ENCODE measurements at regions not wholly inside any gene's neighbourhood (a gene's known extent, or its start where the extent isn't known, plus 50 kb on each side); places are given as distances from the start of the nearest gene placed in this dataset.

DNA sequence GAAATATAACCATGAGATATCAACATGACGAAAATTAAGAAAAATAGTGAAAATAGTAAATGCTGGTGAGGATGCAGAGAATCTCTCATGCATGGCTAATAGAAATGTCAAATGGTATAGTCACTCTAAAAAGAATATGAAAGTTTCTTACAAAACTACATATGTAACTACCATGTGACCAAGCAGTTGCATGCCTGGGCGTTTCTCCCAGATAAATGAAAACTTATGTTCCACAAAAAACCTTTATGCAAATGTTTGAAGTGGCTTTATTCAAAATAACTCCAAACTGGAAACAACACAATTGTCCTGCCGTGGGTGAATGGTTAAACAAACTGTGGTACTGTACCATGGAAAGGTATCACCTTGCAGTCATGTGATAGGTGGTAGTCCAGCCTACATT, 112.4 kb downstream of the HDGFL1 start:
- intact Hi-C loops (cut with DNase I), result no loop called here
- H3K36me3 ChIP-seq (ENCODE audit: control insufficient read depth in 1 of 2, insufficient read depth in 2 of 2, low read length in 1 of 2), result no peaks in the 10 kb centered on the region
- WGBS, 2 donors, result 87 to 88% methylated on average over 3 of the region's 3 CpGs
- ATAC-seq (ENCODE audit: low FRiP score), result no peak
- H3K9me3 ChIP-seq (ENCODE audit: control insufficient read depth, low read length), result no peaks in the 10 kb centered on the region
- DNase-seq, result no peak
- H3K27me3 ChIP-seq (ENCODE audit: control insufficient read depth in 1 of 2, insufficient read depth in 2 of 2, low read length in 1 of 2), result no peaks in the 10 kb centered on the region
- no peak overlapping the region for H3K27ac ChIP-seq (ENCODE audit: low read depth in 1 of 2, low read length in 2 of 2)
- no peaks in the 10 kb centered on the region for H3K4me1 ChIP-seq (ENCODE audit: control insufficient read depth in 1 of 2, insufficient read depth in 2 of 2, low read length in 2 of 2)
- no peak overlapping the region for H3K4me3 ChIP-seq (ENCODE audit: low read length in 2 of 2)

DNA sequence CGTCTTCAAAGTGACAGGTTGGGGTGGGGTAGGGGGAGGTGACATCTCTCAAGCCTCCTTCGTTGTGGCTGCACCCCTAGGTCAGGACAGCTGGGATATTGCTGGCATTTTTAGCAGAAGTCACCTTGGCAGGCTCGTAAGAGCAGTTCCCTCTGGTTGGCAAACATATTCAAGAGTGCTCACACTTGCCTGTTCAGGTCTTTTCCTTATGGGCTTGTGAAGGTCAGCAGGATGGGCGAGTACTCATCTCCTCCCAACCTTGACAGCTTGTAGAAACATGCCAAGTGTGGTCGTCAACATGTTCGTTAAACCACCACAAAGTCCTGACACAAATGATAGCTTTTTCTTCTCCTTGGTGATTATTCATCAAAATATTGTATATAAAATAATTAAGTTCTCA, 113.6 kb downstream of the HDGFL1 start:
- H3K4me3 ChIP-seq (ENCODE audit: low read length in 2 of 2), result no peak overlapping the region
- no peak for ATAC-seq (ENCODE audit: low FRiP score)
- no peaks in the 10 kb centered on the region for H3K27me3 ChIP-seq (ENCODE audit: control insufficient read depth in 1 of 2, insufficient read depth in 2 of 2, low read length in 1 of 2)
- WGBS, 2 donors, result 79% methylated on average over 6 of the region's 6 CpGs
- H3K4me1 ChIP-seq (ENCODE audit: control insufficient read depth in 1 of 2, insufficient read depth in 2 of 2, low read length in 2 of 2), result no peaks in the 10 kb centered on the region
- intact Hi-C loops (cut with DNase I), result no loop called here
- no peaks in the 10 kb centered on the region for H3K9me3 ChIP-seq (ENCODE audit: control insufficient read depth, low read length)
- no peak overlapping the region for H3K27ac ChIP-seq (ENCODE audit: low read depth in 1 of 2, low read length in 2 of 2)
- no peak for DNase-seq
- H3K36me3 ChIP-seq (ENCODE audit: control insufficient read depth in 1 of 2, insufficient read depth in 2 of 2, low read length in 1 of 2), result no peaks in the 10 kb centered on the region

GRCh38 chr6:22690446-22690845, 121.1 kb downstream of the HDGFL1 start:
- WGBS, 2 donors, result 91% methylated on average over 2 of the region's 2 CpGs
- Histone ChIP-seq H3K27me3 (ENCODE audit: control insufficient read depth in 1 of 2, insufficient read depth in 2 of 2, low read length in 1 of 2) (no peaks in the 10 kb centered on the region), H3K27ac (ENCODE audit: low read depth in 1 of 2, low read length in 2 of 2) (no peak overlapping the region), H3K36me3 (ENCODE audit: control insufficient read depth in 1 of 2, insufficient read depth in 2 of 2, low read length in 1 of 2) (no peaks in the 10 kb centered on the region), H3K4me1 (ENCODE audit: control insufficient read depth in 1 of 2, insufficient read depth in 2 of 2, low read length in 2 of 2) (no peaks in the 10 kb centered on the region), H3K9me3 (ENCODE audit: control insufficient read depth, low read length) (no peaks in the 10 kb centered on the region), H3K4me3 (ENCODE audit: low read length in 2 of 2) (no peak overlapping the region)
- ATAC-seq (ENCODE audit: low FRiP score) (no peak), DNase-seq (no peak)
- intact Hi-C loops (cut with DNase I), result no loop called here

DNA sequence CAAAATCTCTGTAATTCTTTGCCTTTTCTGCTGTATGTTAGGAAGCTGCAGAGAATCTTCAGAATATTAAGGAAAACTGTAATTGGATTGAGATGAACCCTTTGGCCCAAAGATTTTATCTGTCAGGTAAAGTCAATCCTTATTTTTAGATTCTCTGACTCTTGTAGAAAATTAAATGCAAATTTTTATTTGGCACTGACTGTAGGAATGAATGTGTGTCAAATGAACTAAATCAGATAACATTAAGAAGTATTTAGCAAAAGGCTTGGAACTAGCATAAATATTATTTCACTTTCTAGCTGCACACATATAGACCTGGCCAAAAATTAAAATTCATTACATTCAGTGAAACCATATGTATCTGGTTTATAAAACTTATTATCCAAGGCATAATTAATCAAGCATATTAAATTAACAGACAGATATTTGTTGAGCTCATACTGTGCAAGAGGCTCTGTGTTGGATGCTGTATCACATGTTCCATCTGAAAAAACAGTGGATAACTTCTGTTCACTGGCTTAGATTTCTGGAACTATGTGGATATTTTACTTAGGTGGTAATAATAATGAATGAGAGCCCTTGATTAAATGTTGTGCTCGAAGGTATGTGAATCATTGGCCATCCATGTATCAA, 124.8 kb downstream of the HDGFL1 start:
- no peak overlapping the region for H3K27ac ChIP-seq (ENCODE audit: low read depth in 1 of 2, low read length in 2 of 2)

DNA sequence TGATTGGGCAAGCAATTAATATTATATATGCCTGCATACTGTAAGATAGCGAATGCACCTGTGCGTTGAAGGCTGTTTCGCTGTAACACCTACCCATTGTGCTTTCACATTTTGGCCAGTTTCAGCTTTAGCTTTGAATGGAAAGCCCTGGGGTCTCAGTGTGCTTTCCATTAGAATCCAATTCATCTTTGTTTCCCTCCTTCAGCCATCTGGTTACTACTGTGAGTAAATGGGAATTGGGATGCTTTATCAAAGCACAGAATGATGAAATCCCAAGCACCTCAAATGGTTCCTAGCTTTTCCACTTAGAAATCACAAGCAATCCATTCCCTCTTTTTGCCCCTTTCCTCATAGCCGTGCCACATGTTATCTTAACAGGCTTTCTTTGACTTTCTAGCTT, 127.1 kb downstream of the HDGFL1 start:
- DNase-seq (no peak), ATAC-seq (ENCODE audit: low FRiP score) (no peak)
- intact Hi-C loops (cut with DNase I), result no loop called here

More for the DNA sequence above, 124.8 kb downstream of the HDGFL1 start:
- intact Hi-C loops (cut with DNase I), result no loop called here
- H3K36me3 ChIP-seq (ENCODE audit: control insufficient read depth in 1 of 2, insufficient read depth in 2 of 2, low read length in 1 of 2), result no peaks in the 10 kb centered on the region
- no peaks in the 10 kb centered on the region for H3K4me1 ChIP-seq (ENCODE audit: control insufficient read depth in 1 of 2, insufficient read depth in 2 of 2, low read length in 2 of 2)
- 78 to 84% methylated on average over 1 of the region's 1 CpG for WGBS, 2 donors
- H3K27me3 ChIP-seq (ENCODE audit: control insufficient read depth in 1 of 2, insufficient read depth in 2 of 2, low read length in 1 of 2), result no peaks in the 10 kb centered on the region
- no peak for ATAC-seq (ENCODE audit: low FRiP score)
- no peaks in the 10 kb centered on the region for H3K9me3 ChIP-seq (ENCODE audit: control insufficient read depth, low read length)
- no peak overlapping the region for H3K4me3 ChIP-seq (ENCODE audit: low read length in 2 of 2)
- no peak for DNase-seq

DNA sequence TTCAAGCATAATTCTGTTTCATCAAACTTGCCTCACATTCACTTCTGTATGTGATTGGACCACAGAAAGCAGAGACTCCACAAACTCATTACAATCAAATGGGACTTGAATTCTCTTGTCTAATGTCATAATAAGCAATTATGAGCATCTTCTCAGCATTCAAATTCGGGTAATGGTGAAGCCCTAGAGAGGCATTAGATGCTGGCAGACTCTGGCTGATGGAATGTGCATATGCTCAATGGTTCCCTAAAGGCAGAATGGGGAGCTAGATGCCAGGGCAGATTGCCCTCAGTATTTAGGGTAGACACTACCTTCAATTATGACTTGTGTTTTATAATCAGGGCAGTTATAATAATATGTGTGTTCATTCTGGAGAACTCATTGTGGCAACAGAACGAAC, 127.9 kb downstream of the HDGFL1 start:
- intact Hi-C loops (cut with DNase I), result no loop called here
- no peaks in the 10 kb centered on the region for H3K9me3 ChIP-seq (ENCODE audit: control insufficient read depth, low read length)
- no peak overlapping the region for H3K27ac ChIP-seq (ENCODE audit: low read depth in 1 of 2, low read length in 2 of 2)
- H3K27me3 ChIP-seq (ENCODE audit: control insufficient read depth in 1 of 2, insufficient read depth in 2 of 2, low read length in 1 of 2), result no peaks in the 10 kb centered on the region
- 82 to 89% methylated on average over 2 of the region's 2 CpGs for WGBS, 2 donors
- H3K36me3 ChIP-seq (ENCODE audit: control insufficient read depth in 1 of 2, insufficient read depth in 2 of 2, low read length in 1 of 2), result no peaks in the 10 kb centered on the region
- no peaks in the 10 kb centered on the region for H3K4me1 ChIP-seq (ENCODE audit: control insufficient read depth in 1 of 2, insufficient read depth in 2 of 2, low read length in 2 of 2)
- no peak overlapping the region for H3K4me3 ChIP-seq (ENCODE audit: low read length in 2 of 2)
- ATAC-seq (ENCODE audit: low FRiP score) (no peak), DNase-seq (no peak)

More for the DNA sequence above, 127.1 kb downstream of the HDGFL1 start:
- H3K4me3 ChIP-seq (ENCODE audit: low read length in 2 of 2), result no peak overlapping the region
- no peaks in the 10 kb centered on the region for H3K36me3 ChIP-seq (ENCODE audit: control insufficient read depth in 1 of 2, insufficient read depth in 2 of 2, low read length in 1 of 2)
- H3K9me3 ChIP-seq (ENCODE audit: control insufficient read depth, low read length), result no peaks in the 10 kb centered on the region
- no peaks in the 10 kb centered on the region for H3K27me3 ChIP-seq (ENCODE audit: control insufficient read depth in 1 of 2, insufficient read depth in 2 of 2, low read length in 1 of 2)
- no peaks in the 10 kb centered on the region for H3K4me1 ChIP-seq (ENCODE audit: control insufficient read depth in 1 of 2, insufficient read depth in 2 of 2, low read length in 2 of 2)
- WGBS, 2 donors, result 92% methylated on average over 4 of the region's 4 CpGs
- H3K27ac ChIP-seq (ENCODE audit: low read depth in 1 of 2, low read length in 2 of 2), result no peak overlapping the region

- H3K36me3 ChIP-seq (ENCODE audit: control insufficient read depth in 1 of 2, insufficient read depth in 2 of 2, low read length in 1 of 2), result no peaks in the 10 kb centered on the region
- no peaks in the 10 kb centered on the region for H3K9me3 ChIP-seq (ENCODE audit: control insufficient read depth, low read length)
- H3K4me1 ChIP-seq (ENCODE audit: control insufficient read depth in 1 of 2, insufficient read depth in 2 of 2, low read length in 2 of 2), result no peaks in the 10 kb centered on the region
- intact Hi-C loops (cut with DNase I), result no loop called here
- ATAC-seq (ENCODE audit: low FRiP score) (no peak), DNase-seq (no peak)
- H3K27ac ChIP-seq (ENCODE audit: low read depth in 1 of 2, low read length in 2 of 2), result no peak overlapping the region
- H3K27me3 ChIP-seq (ENCODE audit: control insufficient read depth in 1 of 2, insufficient read depth in 2 of 2, low read length in 1 of 2), result no peaks in the 10 kb centered on the region
- WGBS, 2 donors, result 77 to 89% methylated on average over 6 of the region's 6 CpGs
- no peak overlapping the region for H3K4me3 ChIP-seq (ENCODE audit: low read length in 2 of 2)
Observed at GRCh38 chr6:22699151-22699550, 129.8 kb downstream of the HDGFL1 start.

- H3K4me3 ChIP-seq (ENCODE audit: low read length in 2 of 2), result no peak overlapping the region
- H3K36me3 ChIP-seq (ENCODE audit: control insufficient read depth in 1 of 2, insufficient read depth in 2 of 2, low read length in 1 of 2), result no peaks in the 10 kb centered on the region
- no peak for DNase-seq
- H3K4me1 ChIP-seq (ENCODE audit: control insufficient read depth in 1 of 2, insufficient read depth in 2 of 2, low read length in 2 of 2), result peaks cover 0 to 14% of the 10 kb centered on the region in 2 donors
- no peaks in the 10 kb centered on the region for H3K27me3 ChIP-seq (ENCODE audit: control insufficient read depth in 1 of 2, insufficient read depth in 2 of 2, low read length in 1 of 2)
- H3K9me3 ChIP-seq (ENCODE audit: control insufficient read depth, low read length), result no peaks in the 10 kb centered on the region
- intact Hi-C loops (cut with DNase I), result no loop called here
- 55 to 61% methylated on average over 5 of the region's 5 CpGs for WGBS, 2 donors
- no peak for ATAC-seq (ENCODE audit: low FRiP score)
- peak overlapping the region in 1 of 2 donors; percentile 81 for H3K27ac ChIP-seq (ENCODE audit: low read depth in 1 of 2, low read length in 2 of 2)
Observed at GRCh38 chr6:22706651-22707050, 137.3 kb downstream of the HDGFL1 start.

GRCh38 chr6:22708469-22708868, 139.1 kb downstream of the HDGFL1 start:
- H3K27me3 ChIP-seq (ENCODE audit: control insufficient read depth in 1 of 2, insufficient read depth in 2 of 2, low read length in 1 of 2), result no peaks in the 10 kb centered on the region
- no peak overlapping the region for H3K4me3 ChIP-seq (ENCODE audit: low read length in 2 of 2)
- no peak for DNase-seq
- 96% methylated on average over 2 of the region's 2 CpGs for WGBS, 2 donors
- H3K4me1 ChIP-seq (ENCODE audit: control insufficient read depth in 1 of 2, insufficient read depth in 2 of 2, low read length in 2 of 2), result peaks cover 0 to 14% of the 10 kb centered on the region in 2 donors
- H3K27ac ChIP-seq (ENCODE audit: low read depth in 1 of 2, low read length in 2 of 2), result no peak overlapping the region
- intact Hi-C loops (cut with DNase I), result no loop called here
- ATAC-seq (ENCODE audit: low FRiP score), result no peak
- no peaks in the 10 kb centered on the region for H3K36me3 ChIP-seq (ENCODE audit: control insufficient read depth in 1 of 2, insufficient read depth in 2 of 2, low read length in 1 of 2)
- no peaks in the 10 kb centered on the region for H3K9me3 ChIP-seq (ENCODE audit: control insufficient read depth, low read length)
